ENCODE measurements at regions not wholly inside any gene's neighbourhood (a gene's known extent, or its start where the extent isn't known, plus 50 kb on each side); places are given as distances from the start of the nearest gene placed in this dataset.

DNA sequence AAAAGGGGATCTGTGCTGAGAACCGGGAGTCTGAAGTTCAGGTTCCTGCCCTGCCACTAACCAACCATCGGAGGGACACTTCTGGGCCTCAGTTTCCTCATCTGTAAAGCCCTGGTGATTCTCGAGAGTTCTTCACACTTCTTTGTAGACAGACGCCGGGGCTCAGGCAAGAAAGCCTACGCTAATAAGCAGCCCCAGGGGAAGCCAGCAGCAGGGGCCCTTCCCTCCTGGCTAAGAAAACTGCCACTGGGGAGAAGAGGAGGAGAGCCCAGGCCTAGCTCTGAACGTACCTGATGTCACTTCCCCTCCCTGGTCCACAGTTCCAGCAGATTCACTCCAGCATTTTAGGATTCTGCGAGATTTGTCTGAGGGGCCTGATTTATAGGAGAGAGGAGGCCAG, 76.0 kb downstream of the CAMK2N1 start:
- peaks cover 0 to 14% of the 10 kb centered on the region in 2 experiments; a peak in 2 of 5 replicates for H3K9me3 Mint-ChIP-seq
- Histone ChIP-seq H4K20me1 (ENCODE audit: control insufficient read depth, insufficient read depth, insufficient read length) (no peaks in the 10 kb centered on the region), H4K5ac (ENCODE audit: insufficient read length, low read depth, low read length) (no peak overlapping the region), H3K79me1 (ENCODE audit: insufficient read depth, low read depth, low read length, poor library complexity, severe bottlenecking) (no peaks in the 10 kb centered on the region), H3K23me2 (ENCODE audit: insufficient read length, low read depth, low read length, poor library complexity, severe bottlenecking) (no peaks in the 10 kb centered on the region), H4K8ac (replicated peaks; ENCODE audit: insufficient read length, low read depth, low read length) (no peak overlapping the region), H2BK15ac (ENCODE audit: low read depth, low read length) (no peak overlapping the region), H3T11ph (ENCODE audit: low read length) (no peak overlapping the region), H4K91ac (ENCODE audit: insufficient read length, low read depth, low read length) (no peak overlapping the region), H3K4me2 (ENCODE audit: insufficient read depth, insufficient read length, low read length) (no peak overlapping the region), H3K18ac (ENCODE audit: insufficient read length, low read depth, low read length) (no peak overlapping the region), H3K4me1 (ENCODE audit: insufficient read depth, low read length) (no peaks in the 10 kb centered on the region), H2BK5ac (ENCODE audit: insufficient read length, low read length) (no peak overlapping the region), H3K4ac (ENCODE audit: low read depth, low read length) (no peak overlapping the region), H2BK20ac (ENCODE audit: low read depth, low read length, poor library complexity, severe bottlenecking) (no peak overlapping the region), H2BK120ac (ENCODE audit: low read depth, low read length, poor library complexity, severe bottlenecking) (no peak overlapping the region), H2BK12ac (ENCODE audit: insufficient read length, low read depth, low read length) (no peak overlapping the region), H3K14ac (ENCODE audit: insufficient read depth, low read length) (no peak overlapping the region), H3K27ac (ENCODE audit: insufficient read length, low read depth, low read length) (no peak overlapping the region), H3K27me3 (ENCODE audit: insufficient read depth, low read length) (peaks cover 23% of the 10 kb centered on the region), H2AFZ (ENCODE audit: low read length) (no peak overlapping the region), H3K56ac (ENCODE audit: insufficient read length, low read depth, low read length) (no peak overlapping the region), H3K79me2 (ENCODE audit: insufficient read depth, low read length) (no peaks in the 10 kb centered on the region), H3K9me3 (ENCODE audit: control insufficient read depth, low read depth, low read length) (no peaks in the 10 kb centered on the region), H3K23ac (ENCODE audit: insufficient read length, low read depth, low read length) (no peak overlapping the region), H3K9ac (ENCODE audit: extremely low read depth, insufficient read length, low read length) (no peak overlapping the region), H2AK5ac (ENCODE audit: insufficient read length, low read length) (no peak overlapping the region)
- no peaks in the 10 kb centered on the region for H3K36me3 Mint-ChIP-seq (ENCODE audit: insufficient read depth in 1 of 3, low read depth in 3 of 3)
- H3K27ac Mint-ChIP-seq, result no peak overlapping the region
- peaks cover 9 to 17% of the 10 kb centered on the region in 2 experiments for H3K4me1 Mint-ChIP-seq
- H3K27me3 Mint-ChIP-seq (ENCODE audit: low read depth), result peaks cover 95% of the 10 kb centered on the region
- no peak for DNase-seq
- no CpG with 5 or more reads among the region's 8 CpGs for WGBS (ENCODE audit: extremely low coverage, insufficient read length, low lambda C conversion rate)
- no peak for TF ChIP-seq CTCF (conservative IDR thresholded peaks at IDR 0.05)
- H3K4me3 Mint-ChIP-seq, result no peak overlapping the region

Measured in H9 (cell line).